Gastroesophageal sphincter (tissue), 3 donors: ENCODE measurements at regions not wholly inside any gene's neighbourhood (a gene's known extent, or its start where the extent isn't known, plus 50 kb on each side); places are given as distances from the start of the nearest gene placed in this dataset.

ENCODE experiments used
- CTCF ChIP-seq, 4 experiments: fragments of 200-600 bp in 2 of 4; fragments of 450-650 bp in 2 of 4; sonication (generic) in 1 of 4; IDR thresholded peaks; one replicate each; pipeline ENCODE4 v1.5.1; 2017 to 2019; ENCODE audit warnings: antibody characterized with exemption in 4 of 4, mild to moderate bottlenecking in 2 of 4, moderate library complexity in 2 of 4
- EP300 ChIP-seq: sonication (generic); formaldehyde crosslinking; IDR thresholded peaks from one replicate; pipeline ENCODE4 v1.6.1; 2017; ENCODE audit warnings: antibody characterized with exemption, mild to moderate bottlenecking
- POLR2A ChIP-seq, 2 donors: fragments of 450-650 bp; IDR thresholded peaks; one replicate each; pipeline ENCODE4 v1.6.1; 2017; ENCODE audit warnings: antibody characterized with exemption in 2 of 2, mild to moderate bottlenecking in 2 of 2, moderate library complexity in 1 of 2
- POLR2AphosphoS5 ChIP-seq: sonication (generic); formaldehyde crosslinking; IDR thresholded peaks from one replicate; pipeline ENCODE4 v1.6.1; 2017; ENCODE audit warnings: antibody characterized with exemption

- TF ChIP-seq CTCF (IDR thresholded peaks at IDR 0.05) (no peak), POLR2AphosphoS5 (no peak), EP300 (no peak), POLR2A (IDR thresholded peaks at IDR 0.05) (no peak)
These were observed 110.1 kb upstream of the PITRM1 start for GRCh38 chr10:3282674-3283017.
